Anterior cingulate cortex (tissue), 58 donors: ENCODE measurements at regions not wholly inside any gene's neighbourhood (a gene's known extent, or its start where the extent isn't known, plus 50 kb on each side); places are given as distances from the start of the nearest gene placed in this dataset.
A peak's percentile ranks its signal among the peaks of the same experiment; 100 is the strongest.

Experiments used
- DNase-seq, 58 donors: peaks; one replicate each; lab custom pipeline; 2025; lab: John Stamatoyannopoulos, UW

DNA sequence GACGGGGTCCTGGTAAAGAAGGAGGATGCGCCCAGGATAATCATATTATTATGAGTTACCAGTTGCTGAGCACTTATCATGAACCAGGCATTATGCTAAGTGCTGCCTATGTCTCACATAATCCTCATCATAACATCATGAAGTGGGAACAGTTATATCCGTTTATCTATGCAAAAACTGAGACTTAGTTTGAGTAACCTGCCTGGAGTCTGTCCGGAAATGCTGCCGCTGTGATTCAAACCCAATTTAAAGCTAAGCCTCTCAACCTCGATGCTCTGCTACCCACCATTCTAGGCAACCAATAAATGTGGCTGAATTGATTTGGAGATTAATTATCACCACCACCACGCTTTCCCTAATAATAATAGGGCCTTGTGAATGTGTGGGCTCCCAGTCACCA, 111.5 kb upstream of the CLMP start:
- DNase-seq, result no peak

DNA sequence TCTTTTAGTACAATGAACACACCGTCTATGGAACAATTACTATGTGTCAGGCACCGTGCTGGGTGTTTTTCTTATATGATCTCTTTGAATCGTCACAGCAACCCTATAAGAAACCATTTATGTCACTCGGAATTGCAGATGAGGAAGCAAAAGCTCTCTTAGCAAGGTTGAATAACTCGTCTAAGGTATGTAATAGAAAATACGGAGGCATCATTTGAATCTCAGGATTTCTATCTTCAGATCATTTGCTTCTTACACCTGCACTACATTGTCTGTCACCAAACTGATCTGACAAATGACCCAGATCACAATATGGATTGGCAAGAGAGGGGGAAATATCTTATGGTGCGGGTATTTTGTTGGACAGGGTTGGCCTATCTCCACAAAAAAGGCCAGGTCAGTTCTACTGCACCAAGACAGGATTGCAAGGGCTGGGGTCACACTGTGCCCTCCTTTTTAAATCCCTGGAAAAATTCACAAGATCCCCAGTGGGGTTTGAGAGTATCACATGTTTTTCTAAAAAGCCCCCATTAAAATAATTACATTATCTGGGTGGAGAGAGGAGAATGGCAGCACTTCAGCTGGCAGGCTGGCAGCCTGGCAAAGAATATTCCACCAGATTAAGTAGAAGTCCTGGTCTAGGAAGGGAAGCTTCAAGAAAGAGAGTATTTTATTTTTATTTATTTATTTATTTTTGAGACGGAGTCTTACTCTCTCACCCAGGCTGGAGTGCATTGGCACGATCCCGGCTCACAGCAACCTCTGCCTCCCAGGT, 110.7 kb upstream of the CLMP start:
- DNase-seq, result no peak

DNA sequence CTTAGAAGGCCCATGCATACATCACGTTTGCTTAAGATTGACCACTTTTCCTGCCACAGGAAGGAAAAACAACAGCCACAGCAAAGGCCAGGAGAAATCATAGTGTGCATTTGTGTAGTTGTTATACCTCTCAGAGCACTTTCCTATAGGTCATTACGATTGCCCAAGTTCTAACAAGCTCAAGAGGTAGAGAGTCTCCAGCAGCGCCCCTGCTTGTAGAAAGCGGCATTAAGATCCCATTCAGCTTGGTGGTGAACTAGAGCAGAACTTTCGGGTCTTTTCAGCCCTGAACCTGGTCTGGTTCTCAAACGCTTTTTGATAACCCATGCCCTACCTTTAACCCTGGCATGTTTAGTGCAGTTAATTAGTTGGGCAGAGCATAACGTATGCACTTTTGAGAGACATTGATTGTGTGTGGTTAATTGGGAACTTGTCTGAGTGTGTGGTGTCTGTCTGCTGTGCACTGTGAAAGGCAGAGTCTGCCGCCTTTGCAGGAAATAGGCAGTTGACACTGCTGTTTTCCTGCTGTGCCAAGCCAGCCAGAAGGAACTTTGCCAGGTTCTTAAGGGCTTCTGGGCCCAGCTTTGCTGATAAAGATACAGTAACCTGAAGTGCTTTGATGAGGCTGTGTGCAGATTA, 109.9 kb upstream of the CLMP start:
- DNase-seq, result no peak

DNA sequence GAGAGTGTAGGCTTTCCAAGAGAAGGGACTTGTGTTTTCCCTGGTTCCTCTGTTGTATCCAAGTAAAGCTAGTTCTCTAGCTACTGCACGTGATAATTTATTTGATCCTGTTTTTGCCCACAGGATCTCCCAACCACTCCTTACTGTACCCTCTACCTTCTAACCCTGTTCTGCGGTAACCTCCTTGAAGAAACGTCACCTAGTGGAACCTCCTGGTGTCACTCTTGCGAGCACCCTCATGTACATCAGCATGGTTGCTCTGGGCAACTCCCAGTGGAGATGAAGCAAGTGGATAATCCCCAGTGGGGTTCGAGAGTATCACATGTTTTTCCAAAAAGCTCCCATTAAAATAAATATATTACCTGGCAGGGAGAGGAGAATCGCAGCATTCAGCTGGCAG, 108.9 kb upstream of the CLMP start:
- DNase-seq, result no peak

DNA sequence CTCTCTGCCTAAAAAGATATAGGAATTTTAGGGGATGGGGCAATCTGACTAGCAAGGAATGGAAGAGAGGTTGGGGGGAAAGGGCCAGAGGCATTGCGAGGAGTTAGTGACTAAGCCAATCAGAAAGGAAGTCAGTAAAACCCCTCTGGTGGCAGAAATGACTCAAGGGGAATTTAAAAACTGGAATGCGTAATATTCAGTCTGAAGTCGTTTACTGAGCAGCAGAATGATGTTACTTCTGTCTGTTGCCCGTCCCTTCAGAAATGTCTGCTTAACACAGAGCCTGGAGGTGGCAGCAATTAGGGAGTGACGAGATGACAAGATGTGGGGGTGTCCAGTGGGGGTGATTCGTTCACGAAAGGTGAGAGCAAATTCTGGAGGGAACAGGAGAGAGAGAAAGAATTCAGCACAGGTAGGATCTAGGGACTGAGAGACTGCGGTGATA, 107.7 kb upstream of the CLMP start:
- peak in 1 of 58 donors; percentile 38 for DNase-seq

DNA sequence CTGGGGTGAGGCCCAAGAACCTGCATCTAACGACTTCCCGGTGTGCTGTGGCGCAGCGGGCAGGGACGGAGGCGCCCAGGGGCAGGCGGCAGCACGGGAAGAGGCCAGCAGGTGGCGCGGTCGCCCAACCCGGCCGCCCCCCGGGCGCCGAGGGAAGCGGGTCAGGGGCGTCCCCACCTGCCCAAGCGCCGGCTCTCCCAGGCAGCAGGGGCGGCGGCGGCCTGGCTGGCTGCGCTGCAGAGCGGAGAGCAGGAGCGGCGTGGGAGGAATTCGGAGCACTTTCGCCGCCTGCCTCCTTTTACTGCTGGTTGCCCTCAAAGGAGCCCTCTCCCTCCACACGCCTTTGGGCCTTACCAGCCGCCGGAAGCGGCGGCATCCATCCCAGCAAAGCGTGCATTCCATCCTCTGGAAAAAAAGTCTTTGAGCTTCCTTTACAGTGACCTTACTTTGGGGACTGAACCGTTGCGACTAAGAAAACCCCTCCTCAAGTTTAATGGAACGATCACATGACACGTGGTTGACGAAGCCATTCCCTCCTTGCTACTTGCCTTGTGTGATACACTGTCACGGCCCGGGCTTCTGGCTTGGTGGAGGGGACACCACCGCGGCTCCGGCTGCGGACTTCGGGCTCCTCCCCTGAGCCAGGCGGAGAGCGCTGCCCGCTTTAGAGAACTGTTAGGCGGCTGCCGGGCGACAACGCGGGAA, 106.8 kb upstream of the CLMP start:
- peak in 42 of 58 donors; percentile 8 to 62 (median 37) for DNase-seq

DNA sequence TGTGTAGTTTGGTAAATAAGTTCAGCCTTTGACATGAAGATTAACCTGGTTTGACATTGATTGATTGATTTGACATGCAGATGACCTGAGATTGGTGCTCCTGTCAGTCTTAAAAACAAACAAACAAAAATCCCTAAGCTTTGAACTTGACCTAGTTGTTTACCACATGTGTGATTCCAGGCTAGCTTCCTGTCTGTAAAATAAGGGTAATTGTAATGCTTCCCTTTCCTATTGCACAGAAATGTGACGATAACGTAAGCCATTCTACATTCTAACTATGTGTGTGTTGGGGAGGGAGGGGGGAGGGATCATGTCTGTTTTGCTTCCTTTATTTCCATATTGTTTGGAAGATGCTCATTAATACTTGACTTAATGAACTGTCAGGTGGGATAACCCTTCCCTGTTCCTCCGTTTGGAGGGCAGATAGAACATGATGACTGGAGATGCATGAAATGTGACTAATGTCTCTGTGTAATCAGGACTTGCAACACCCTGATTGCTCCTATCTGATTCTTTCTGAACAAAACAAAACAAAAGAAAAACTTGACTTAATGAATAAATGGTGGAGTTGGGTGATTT, 106.1 kb upstream of the CLMP start:
- no peak for DNase-seq

DNA sequence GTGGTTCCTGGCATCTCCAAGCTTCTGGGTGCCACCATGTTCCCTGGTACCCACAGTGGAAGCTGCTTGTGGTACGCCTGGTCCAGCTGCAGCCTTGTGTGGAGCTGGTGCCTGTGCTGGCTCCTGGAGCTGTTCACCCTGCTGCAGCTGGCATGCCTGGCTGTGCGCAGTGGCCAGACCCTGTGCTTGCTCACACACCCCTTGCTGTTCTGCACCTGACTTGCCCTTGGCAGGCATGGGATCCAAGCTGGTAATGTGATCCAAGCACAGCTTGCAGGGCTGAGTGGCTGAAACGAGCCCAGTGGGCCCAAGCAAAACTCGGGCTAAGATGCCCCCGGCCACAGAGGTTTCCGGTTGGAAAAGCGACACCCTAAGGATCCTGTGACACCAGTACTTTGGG, 104.7 kb upstream of the CLMP start:
- DNase-seq, result no peak

DNA sequence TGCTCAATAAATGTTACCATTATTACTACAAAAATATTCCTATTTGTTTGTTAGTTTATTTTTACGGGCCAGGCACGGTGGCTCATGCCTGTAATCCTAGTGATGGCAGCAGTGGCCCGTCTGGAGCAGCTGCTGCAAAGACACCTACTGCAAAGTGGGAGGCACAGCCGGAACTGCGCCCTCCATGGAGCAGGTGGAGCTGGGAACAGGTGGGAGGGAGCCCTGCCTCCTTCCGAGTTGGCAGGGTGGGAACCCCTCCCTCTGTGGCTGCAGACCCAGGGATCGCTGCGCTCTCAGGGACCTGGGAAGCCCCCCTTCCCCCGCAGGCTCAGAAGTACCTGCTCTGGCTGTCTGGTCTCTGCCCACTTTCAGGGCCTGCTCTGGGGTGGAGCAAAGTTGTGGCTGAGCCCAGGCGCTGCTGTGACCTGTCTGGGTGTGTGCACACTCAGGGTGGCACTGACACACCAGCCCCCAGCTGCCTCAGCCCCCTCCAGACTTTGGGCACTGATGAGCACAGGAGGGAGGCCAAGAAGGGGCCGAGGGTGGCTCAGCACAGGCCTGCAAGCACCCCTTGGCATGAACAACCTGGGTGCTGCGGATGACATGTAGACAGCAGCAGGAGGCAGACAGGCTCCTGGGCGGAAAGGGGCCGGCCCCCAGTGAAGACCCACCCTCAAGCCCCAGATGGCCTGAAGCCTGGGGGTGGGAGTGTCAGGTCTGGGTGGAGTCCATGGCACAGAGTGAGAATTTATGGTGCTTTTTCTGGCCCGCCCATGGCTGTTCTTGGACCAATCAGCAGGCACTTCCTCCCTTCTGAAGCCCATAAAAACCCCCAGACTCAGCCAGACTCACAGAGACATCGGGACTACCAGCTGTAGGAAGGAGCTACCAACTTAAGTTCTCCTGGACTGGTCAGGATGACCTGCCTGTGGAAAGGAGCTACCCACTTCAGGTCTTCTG, 103.7 kb upstream of the CLMP start:
- peak in 1 of 58 donors; percentile 8 for DNase-seq

DNA sequence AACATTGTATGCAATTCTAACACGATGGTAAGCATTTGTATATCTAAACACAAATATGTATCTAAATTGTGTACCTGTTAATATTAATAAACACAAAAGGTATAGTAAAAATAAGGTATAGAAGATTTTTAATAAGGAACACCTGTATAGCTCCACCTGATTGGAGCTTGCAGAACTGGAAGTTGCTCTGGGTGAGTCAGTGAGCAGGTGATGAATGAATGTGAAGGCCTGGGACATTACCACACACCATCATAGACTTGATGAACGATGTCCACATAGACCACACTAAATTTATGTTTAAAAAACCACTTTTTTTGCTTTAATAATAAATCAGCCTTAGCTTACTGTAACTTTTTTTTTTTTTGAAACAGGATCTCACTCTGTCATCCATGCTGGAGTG, 97.6 kb upstream of the CLMP start:
- DNase-seq, result no peak

DNA sequence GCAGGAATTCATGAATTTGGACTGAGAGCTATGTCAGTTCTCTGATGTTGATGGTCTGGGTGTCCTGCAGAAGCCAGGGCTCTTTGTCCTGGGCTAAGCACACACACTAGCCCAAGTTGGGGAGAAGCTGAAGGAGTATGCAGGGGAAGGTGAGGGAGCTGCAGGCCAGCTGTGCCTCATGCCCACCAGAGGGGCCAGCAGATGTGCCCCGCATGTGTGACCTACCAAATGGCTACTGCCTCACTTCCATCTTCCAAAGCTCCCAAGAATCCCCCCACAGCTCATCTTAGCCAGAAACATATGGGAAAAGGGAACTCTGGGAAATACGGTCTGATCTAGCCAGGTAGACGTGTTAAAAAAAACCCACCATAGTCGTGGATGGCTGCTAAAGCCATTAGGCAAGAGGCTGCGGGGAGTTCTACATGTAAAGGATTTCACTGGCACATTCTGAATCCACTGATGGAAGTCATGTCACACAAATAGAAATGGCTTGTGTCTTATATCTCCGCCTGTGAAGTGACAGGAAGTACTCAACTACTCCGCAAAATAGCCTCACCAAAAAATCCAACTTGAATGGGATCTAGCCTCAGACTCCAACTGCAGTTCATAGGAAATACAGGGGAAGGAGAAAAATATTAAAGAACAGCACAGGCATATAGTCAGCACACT, 96.3 kb upstream of the CLMP start:
- no peak for DNase-seq

DNA sequence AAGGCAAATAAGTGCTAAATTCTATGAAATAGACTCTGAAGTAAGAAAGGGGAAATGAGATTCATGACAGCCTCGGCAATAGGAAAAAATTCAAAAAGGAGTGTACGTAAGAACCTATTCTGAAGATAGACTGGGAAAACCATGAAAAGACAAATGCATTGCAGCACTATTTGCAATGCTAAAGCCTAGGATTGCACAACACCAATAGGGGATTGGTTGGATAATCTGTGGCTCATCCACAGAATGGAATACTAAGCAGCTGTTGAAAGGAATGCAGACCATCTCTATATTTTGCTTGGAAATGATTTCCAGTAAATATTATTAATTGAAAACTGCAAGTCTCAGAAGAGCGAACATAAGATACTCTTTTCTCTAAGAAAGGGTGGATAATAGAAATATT, 91.7 kb upstream of the CLMP start:
- no peak for DNase-seq

DNA sequence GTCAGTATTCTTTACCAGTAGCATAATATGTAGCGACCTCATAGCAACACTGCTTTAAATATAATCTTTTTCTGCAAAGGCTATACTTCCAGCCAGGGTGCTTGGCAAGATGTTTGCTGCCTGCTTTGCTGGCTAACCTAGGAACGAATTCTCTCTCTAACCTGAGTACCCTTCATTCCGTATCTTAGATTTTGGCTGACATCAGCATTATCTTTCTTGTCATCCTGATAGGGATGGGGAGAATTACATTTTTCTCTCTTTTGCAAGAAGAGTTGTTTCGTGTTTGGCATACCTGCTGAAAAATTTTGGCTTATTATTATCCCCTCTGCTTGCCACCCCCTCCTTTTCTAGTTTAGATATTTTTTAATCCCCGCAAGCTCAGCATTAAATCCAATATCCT, 91.2 kb upstream of the CLMP start:
- no peak for DNase-seq

DNA sequence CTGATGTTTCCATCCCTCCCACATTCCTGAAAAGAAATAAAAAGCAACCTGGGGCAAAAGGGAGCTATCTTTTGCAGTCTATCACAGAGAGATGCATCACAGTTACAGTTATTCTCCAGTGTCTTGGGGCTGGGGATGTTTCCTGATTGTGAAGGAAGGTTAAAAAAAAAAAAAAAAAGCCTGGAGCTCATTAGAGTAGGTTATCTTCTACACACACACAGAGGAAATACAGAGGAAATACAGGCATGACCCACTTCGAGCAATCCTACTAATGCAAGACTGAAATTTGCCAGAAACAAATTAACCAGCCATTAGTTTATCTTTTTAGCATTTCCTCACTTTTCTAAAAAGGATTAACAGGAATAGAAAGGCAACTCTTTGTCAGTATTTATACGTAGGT, 89.4 kb upstream of the CLMP start:
- no peak for DNase-seq

DNA sequence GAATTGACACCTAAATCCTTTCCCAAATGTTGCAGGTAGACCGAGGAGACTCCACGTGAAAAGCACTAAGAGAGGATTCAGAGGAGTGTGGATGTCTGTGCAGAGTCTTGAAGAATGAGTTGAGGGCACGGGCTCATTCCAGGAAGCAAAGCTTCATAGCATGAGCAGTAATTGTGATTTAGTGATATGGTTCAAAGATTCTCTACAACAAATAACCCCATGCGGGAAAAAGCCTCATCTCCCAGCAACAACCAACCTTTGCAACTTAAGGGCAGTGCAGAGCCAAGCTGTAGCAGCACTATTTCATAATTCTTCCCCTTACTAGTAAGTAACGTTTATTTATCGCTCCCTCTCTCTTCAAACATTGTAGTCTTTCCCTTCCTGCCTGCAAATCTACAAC, 87.5 kb upstream of the CLMP start:
- DNase-seq, result no peak

DNA sequence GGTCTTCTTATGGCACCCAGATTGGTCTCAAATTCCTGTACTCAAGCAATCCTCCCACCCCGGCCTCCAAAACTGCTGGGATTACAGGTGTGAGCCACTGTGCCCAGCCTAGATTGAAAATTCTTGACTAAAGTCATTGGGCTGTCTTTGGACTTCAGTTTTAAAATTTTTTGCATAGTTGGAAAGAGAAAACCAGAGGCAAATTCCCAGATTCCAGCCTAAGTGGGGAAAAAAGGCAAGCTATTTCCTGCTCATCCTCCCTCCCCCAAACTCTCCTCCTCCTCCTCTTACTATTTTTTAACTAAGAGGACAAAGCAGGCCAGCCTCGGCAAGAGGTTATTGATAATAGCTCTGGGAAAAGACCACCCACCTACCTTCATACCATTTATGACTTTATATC, 78.6 kb upstream of the CLMP start:
- no peak for DNase-seq

DNA sequence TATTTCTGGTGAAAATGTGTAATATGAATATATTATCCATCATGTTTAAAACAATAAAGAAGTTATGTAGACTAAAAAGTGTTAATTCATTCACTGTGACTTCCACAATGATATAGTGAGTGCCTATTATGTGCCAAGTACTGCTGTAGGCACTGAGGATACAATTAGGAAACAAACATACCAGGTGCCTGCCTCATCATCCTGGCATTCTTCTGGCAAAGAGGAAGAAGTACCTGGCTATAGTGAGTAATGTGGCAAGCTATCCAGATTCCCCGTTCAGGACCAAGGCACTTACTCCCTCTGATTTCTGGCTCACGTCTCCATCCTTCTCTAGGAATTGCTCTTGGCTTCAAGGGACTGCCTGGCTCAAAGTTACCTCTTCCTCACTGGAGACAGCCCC, 77.5 kb upstream of the CLMP start:
- DNase-seq, result no peak

DNA sequence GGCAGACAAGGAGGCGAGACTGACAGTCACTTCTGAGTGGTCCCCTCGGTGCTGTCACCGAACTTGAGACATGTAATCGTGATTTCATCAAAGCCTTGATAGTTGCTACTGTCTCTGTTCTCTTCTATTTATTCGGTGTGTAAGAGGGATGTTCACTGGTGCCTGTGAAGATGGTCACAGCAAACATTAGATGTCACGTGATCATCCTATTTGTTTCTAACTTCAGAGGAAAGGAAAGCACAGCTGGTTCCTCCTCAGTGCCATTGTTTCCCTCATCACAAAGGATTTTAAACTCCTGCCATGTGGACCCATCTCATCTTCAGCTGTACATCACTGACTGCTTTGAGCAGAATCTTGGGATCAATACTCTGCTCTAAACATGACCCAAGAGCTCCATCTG, 73.1 kb upstream of the CLMP start:
- DNase-seq, result no peak

DNA sequence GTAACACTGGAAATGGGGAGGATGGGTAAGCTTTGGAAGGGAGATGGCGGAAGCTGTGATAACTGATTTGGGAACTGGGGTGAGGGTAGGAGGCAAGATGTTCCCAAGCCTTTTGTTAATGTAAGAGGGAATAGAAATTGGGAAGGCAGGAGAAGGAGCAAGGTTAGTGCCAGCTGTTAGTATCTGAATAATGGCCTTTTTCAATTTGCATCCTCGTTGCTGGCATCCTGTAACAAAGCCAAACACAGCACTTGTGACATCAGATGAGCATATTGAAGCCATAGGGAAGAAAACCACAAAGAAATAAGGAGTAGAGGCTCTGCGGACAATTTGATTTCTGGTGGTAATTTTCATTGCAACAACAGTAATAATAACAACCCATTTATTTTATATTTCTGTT, 70.9 kb upstream of the CLMP start:
- no peak for DNase-seq

DNA sequence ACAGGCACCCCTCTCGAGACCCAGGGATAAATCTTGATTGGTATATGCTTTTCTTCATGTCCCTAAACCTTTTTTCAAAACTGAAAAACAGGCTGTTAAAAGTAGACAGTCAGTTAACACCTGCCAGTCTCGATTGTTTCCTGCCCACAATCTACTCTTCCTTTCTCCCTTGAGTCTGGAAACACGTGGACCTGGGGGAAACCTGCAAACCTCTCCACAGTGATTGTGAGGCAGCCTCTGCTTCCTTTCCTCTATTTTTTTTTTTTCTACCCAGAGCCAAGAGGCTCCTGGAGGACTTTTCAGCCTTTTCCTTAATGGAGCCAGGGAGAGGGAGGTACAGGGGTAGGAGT, 69.4 kb upstream of the CLMP start:
- DNase-seq, result no peak
